ENCODE measurements at regions not wholly inside any gene's neighbourhood (a gene's known extent, or its start where the extent isn't known, plus 50 kb on each side); places are given as distances from the start of the nearest gene placed in this dataset.

DNA sequence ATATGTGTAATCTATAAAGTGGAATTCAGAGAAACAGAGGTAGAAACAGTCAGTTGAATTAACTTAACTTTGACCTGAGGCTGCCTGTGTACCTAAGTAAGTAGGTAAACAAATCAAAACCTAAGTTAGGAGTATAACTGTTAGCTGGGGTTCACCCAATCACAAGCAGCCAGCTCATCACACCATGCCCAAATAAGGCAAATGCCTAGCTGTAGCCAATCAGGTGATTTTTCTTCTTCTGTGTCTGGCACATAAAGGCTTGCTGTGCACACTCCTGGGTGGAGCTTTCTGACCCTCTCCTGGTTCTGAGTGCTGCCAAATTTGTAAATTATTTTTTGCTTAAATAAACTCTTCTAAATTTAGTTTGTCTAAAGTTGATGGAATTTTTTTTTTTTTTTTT is 54.7 kb upstream of the TRIM39 start:
- no peaks in the 10 kb centered on the region for H3K4me1 ChIP-seq (ENCODE audit: insufficient read depth)
- H3K27ac ChIP-seq, result no peak overlapping the region
- H4K20me1 ChIP-seq (ENCODE audit: insufficient read depth, poor library complexity, severe bottlenecking), result no peaks in the 10 kb centered on the region
- no peaks in the 10 kb centered on the region for H3K27me3 ChIP-seq
- H3K4me3 ChIP-seq, result no peak overlapping the region
- no peak for DNase-seq (ENCODE audit: low spot score)
- no peaks in the 10 kb centered on the region for H3K9me2 ChIP-seq (replicated peaks; ENCODE audit: insufficient read depth)
- no peaks in the 10 kb centered on the region for H3K9me3 ChIP-seq (ENCODE audit: low read depth)
- no peaks in the 10 kb centered on the region for H3K79me2 ChIP-seq
- no peak for TF ChIP-seq EZH2phosphoT487 (IDR thresholded peaks at IDR 0.05; ENCODE audit: low read depth, severe bottlenecking, unreplicated experiment)
- TF ChIP-seq, protein P1, sequence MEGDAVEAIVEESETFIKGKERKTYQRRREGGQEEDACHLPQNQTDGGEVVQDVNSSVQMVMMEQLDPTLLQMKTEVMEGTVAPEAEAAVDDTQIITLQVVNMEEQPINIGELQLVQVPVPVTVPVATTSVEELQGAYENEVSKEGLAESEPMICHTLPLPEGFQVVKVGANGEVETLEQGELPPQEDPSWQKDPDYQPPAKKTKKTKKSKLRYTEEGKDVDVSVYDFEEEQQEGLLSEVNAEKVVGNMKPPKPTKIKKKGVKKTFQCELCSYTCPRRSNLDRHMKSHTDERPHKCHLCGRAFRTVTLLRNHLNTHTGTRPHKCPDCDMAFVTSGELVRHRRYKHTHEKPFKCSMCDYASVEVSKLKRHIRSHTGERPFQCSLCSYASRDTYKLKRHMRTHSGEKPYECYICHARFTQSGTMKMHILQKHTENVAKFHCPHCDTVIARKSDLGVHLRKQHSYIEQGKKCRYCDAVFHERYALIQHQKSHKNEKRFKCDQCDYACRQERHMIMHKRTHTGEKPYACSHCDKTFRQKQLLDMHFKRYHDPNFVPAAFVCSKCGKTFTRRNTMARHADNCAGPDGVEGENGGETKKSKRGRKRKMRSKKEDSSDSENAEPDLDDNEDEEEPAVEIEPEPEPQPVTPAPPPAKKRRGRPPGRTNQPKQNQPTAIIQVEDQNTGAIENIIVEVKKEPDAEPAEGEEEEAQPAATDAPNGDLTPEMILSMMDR (IDR thresholded peaks at IDR 0.05; ENCODE audit: poor library complexity), result no peak
- TF ChIP-seq EZH2 (IDR thresholded peaks at IDR 0.05; ENCODE audit: borderline replicate concordance), result no peak
- H3K4me2 ChIP-seq, result no peak overlapping the region
- no peaks in the 10 kb centered on the region for H3K36me3 ChIP-seq (replicated peaks; ENCODE audit: insufficient read depth, low read depth)
- H2AFZ ChIP-seq, result no peak overlapping the region

DNA sequence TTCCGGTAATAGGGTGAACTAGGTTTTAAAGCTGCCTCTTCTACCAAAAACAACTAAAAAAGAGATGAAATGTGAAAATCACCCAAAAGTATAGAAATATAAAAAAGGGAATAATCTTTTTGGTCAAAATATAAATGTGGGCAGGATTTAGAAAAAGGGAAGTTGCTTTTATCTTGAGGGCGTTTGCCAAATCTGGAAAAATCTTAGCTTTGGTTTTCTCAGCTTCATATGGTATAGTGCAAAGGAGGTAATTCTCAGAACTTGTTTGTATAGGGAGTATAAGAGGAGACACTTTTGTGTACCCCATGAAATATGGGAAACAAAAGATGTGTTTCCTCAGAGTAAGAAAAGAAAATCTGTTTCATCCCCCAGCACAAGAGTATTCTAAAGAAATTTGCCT is 54.2 kb upstream of the TRIM26 start:
- Histone ChIP-seq H3K4me2 (no peak overlapping the region), H3K4me1 (ENCODE audit: insufficient read depth) (no peaks in the 10 kb centered on the region), H3K9me2 (replicated peaks; ENCODE audit: insufficient read depth) (no peaks in the 10 kb centered on the region), H3K9me3 (ENCODE audit: low read depth) (no peaks in the 10 kb centered on the region), H3K36me3 (replicated peaks; ENCODE audit: insufficient read depth, low read depth) (no peaks in the 10 kb centered on the region), H4K20me1 (ENCODE audit: insufficient read depth, poor library complexity, severe bottlenecking) (no peaks in the 10 kb centered on the region), H3K27me3 (no peaks in the 10 kb centered on the region), H3K27ac (no peak overlapping the region), H2AFZ (no peak overlapping the region), H3K79me2 (no peaks in the 10 kb centered on the region), H3K4me3 (no peak overlapping the region)
- no peak for DNase-seq (ENCODE audit: low spot score)
- TF ChIP-seq EZH2 (IDR thresholded peaks at IDR 0.05; ENCODE audit: borderline replicate concordance) (no peak), EZH2phosphoT487 (IDR thresholded peaks at IDR 0.05; ENCODE audit: low read depth, severe bottlenecking, unreplicated experiment) (no peak)
- TF ChIP-seq, protein P1 (IDR thresholded peaks at IDR 0.05; ENCODE audit: poor library complexity), result no peak
- WGBS (ENCODE audit: low lambda C conversion rate, missing lambda C conversion rate), result 92% methylated on average over 2 of the region's 2 CpGs

DNA sequence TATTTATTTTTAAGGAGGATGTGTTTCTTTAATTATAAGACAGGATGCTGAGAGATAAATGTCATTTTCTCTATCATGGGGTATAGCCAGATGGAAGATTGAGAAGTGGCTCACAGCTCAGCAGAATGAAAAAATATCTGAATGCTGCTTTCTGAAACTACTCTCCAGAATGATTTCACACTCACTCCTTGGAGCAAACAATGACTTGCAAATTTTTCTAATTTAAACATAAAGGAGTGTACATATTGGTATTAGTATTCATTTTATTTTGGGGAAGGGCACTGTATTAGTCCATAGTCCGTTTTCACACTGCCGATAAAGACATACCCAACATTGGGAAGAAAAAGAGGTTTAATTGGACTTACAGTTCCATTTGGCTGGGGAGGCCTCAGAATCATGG is 52.4 kb upstream of the TRIM26 start:
- H4K20me1 ChIP-seq (ENCODE audit: insufficient read depth, poor library complexity, severe bottlenecking), result no peaks in the 10 kb centered on the region
- no peaks in the 10 kb centered on the region for H3K9me2 ChIP-seq (replicated peaks; ENCODE audit: insufficient read depth)
- no peak overlapping the region for H3K4me2 ChIP-seq
- no peaks in the 10 kb centered on the region for H3K79me2 ChIP-seq
- no peak overlapping the region for H2AFZ ChIP-seq
- TF ChIP-seq EZH2phosphoT487 (IDR thresholded peaks at IDR 0.05; ENCODE audit: low read depth, severe bottlenecking, unreplicated experiment) (no peak), EZH2 (IDR thresholded peaks at IDR 0.05; ENCODE audit: borderline replicate concordance) (no peak)
- TF ChIP-seq, protein P1 (IDR thresholded peaks at IDR 0.05; ENCODE audit: poor library complexity), result no peak
- no peaks in the 10 kb centered on the region for H3K9me3 ChIP-seq (ENCODE audit: low read depth)
- no peaks in the 10 kb centered on the region for H3K27me3 ChIP-seq
- no peak for DNase-seq (ENCODE audit: low spot score)
- no peak overlapping the region for H3K27ac ChIP-seq
- no peaks in the 10 kb centered on the region for H3K36me3 ChIP-seq (replicated peaks; ENCODE audit: insufficient read depth, low read depth)
- H3K4me3 ChIP-seq, result no peak overlapping the region
- WGBS (ENCODE audit: low lambda C conversion rate, missing lambda C conversion rate), result 96% methylated on average over 2 of the region's 2 CpGs
- no peaks in the 10 kb centered on the region for H3K4me1 ChIP-seq (ENCODE audit: insufficient read depth)

GRCh38 chr6:30265181-30265580 is 52.0 kb upstream of the TRIM26 start:
- WGBS (ENCODE audit: low lambda C conversion rate, missing lambda C conversion rate), result 94% methylated on average over 4 of the region's 4 CpGs
- no peaks in the 10 kb centered on the region for H3K4me1 ChIP-seq (ENCODE audit: insufficient read depth)

More at GRCh38 chr6:30265181-30265580, 52.0 kb upstream of the TRIM26 start:
- H3K9me2 ChIP-seq (replicated peaks; ENCODE audit: insufficient read depth), result no peaks in the 10 kb centered on the region
- H3K4me2 ChIP-seq, result no peak overlapping the region
- H3K36me3 ChIP-seq (replicated peaks; ENCODE audit: insufficient read depth, low read depth), result no peaks in the 10 kb centered on the region
- H3K27ac ChIP-seq, result no peak overlapping the region
- H3K79me2 ChIP-seq, result no peaks in the 10 kb centered on the region
- no peaks in the 10 kb centered on the region for H3K9me3 ChIP-seq (ENCODE audit: low read depth)
- DNase-seq (ENCODE audit: low spot score), result no peak
- no peak for TF ChIP-seq EZH2phosphoT487 (IDR thresholded peaks at IDR 0.05; ENCODE audit: low read depth, severe bottlenecking, unreplicated experiment)
- TF ChIP-seq EZH2 (IDR thresholded peaks at IDR 0.05; ENCODE audit: borderline replicate concordance), result no peak
- TF ChIP-seq, protein P1 (IDR thresholded peaks at IDR 0.05; ENCODE audit: poor library complexity), result no peak
- H3K27me3 ChIP-seq, result no peaks in the 10 kb centered on the region
- no peak overlapping the region for H2AFZ ChIP-seq
- H3K4me3 ChIP-seq, result no peak overlapping the region
- no peaks in the 10 kb centered on the region for H4K20me1 ChIP-seq (ENCODE audit: insufficient read depth, poor library complexity, severe bottlenecking)

Measured in hepatocyte (in vitro differentiated cells).